WERI-Rb-1 (cell line): ENCODE measurements at regions not wholly inside any gene's neighbourhood (a gene's known extent, or its start where the extent isn't known, plus 50 kb on each side); places are given as distances from the start of the nearest gene placed in this dataset.
"Not testable (repeated sequence)": the region's sequence is repeated elsewhere in the genome, so short reads cannot be mapped to it uniquely, and the experiment has no call there.

Source experiments
- DNase-seq: peaks from one replicate; pipeline ENCODE4 v3.0.0-alpha.2; 2020
- H3K27ac ChIP-seq: fragments of 250-450 bp; sonication (Bioruptor Pico); 2 replicates; pipeline ENCODE4 v1.5.1; 2020; ENCODE audit warnings: mild to moderate bottlenecking, moderate library complexity
- H3K27me3 ChIP-seq: fragments of 250-450 bp; sonication (Bioruptor Pico); 2 replicates; pipeline ENCODE4 v1.5.1; 2021; ENCODE audit warnings: mild to moderate bottlenecking, low read depth, moderate library complexity; ENCODE audit not compliant: insufficient read depth, severe bottlenecking
- H3K36me3 ChIP-seq: fragments of 250-450 bp; sonication (Bioruptor Pico); 2 replicates; pipeline ENCODE4 v1.5.1; 2020; ENCODE audit warnings: mild to moderate bottlenecking, moderate library complexity
- H3K4me3 ChIP-seq: 2 replicates; pipeline ENCODE4 v1.5.1; 2011; ENCODE audit warnings: low read depth, mild to moderate bottlenecking, control low read depth, low read length
- H3K9me3 ChIP-seq: fragments of 250-450 bp; sonication (Bioruptor Pico); 2 replicates; pipeline ENCODE4 v1.5.1; 2021; ENCODE audit warnings: mild to moderate bottlenecking, moderate library complexity; ENCODE audit not compliant: severe bottlenecking
- CTCF ChIP-seq: IDR thresholded peaks from 2 replicates; pipeline ENCODE4 v1.5.1; 2011; ENCODE audit warnings: low read depth, mild to moderate bottlenecking, control low read depth, inconsistent platforms, low read length

- Histone ChIP-seq H3K9me3 (no peaks in the 10 kb centered on the region), H3K27me3 (peaks cover 8% of the 10 kb centered on the region), H3K36me3 (no peaks in the 10 kb centered on the region), H3K27ac (no peak overlapping the region), H3K4me3 (no peak overlapping the region)
- TF ChIP-seq CTCF, result no peak
- no peak for DNase-seq
These were observed 62.8 kb upstream of the NEIL3 start for GRCh38 chr4:177246641-177247584.

- no peak overlapping the region for H3K27ac ChIP-seq
- no peaks in the 10 kb centered on the region for H3K36me3 ChIP-seq
- DNase-seq, result peak; percentile 78
- no peak overlapping the region for H3K4me3 ChIP-seq
- no peaks in the 10 kb centered on the region for H3K9me3 ChIP-seq
- peaks cover 5% of the 10 kb centered on the region for H3K27me3 ChIP-seq
- TF ChIP-seq CTCF, result peak; percentile 99
These were observed 59.5 kb upstream of the NEIL3 start for GRCh38 chr4:177250056-177250696.

- H3K9me3 ChIP-seq, result no peaks in the 10 kb centered on the region
- no peak overlapping the region for H3K4me3 ChIP-seq
- no peak overlapping the region for H3K27ac ChIP-seq
- no peak for DNase-seq
- TF ChIP-seq CTCF, result no peak
- H3K27me3 ChIP-seq, result peaks cover 5% of the 10 kb centered on the region
- no peaks in the 10 kb centered on the region for H3K36me3 ChIP-seq
These were observed 58.4 kb upstream of the NEIL3 start for GRCh38 chr4:177251237-177251636.

- Histone ChIP-seq H3K9me3 (no peaks in the 10 kb centered on the region), H3K4me3 (no peak overlapping the region), H3K27ac (no peak overlapping the region), H3K27me3 (peaks cover 4% of the 10 kb centered on the region), H3K36me3 (no peaks in the 10 kb centered on the region)
- TF ChIP-seq CTCF, result no peak
- DNase-seq, result no peak
These were observed 54.3 kb upstream of the NEIL3 start for GRCh38 chr4:177255359-177255758.

- DNase-seq, result no peak
- Histone ChIP-seq H3K36me3 (no peaks in the 10 kb centered on the region), H3K27me3 (no peaks in the 10 kb centered on the region), H3K27ac (no peak overlapping the region), H3K4me3 (no peak overlapping the region), H3K9me3 (no peaks in the 10 kb centered on the region)
- TF ChIP-seq CTCF, result no peak
These were observed 52.7 kb upstream of the NEIL3 start for GRCh38 chr4:177256950-177257349.

DNA sequence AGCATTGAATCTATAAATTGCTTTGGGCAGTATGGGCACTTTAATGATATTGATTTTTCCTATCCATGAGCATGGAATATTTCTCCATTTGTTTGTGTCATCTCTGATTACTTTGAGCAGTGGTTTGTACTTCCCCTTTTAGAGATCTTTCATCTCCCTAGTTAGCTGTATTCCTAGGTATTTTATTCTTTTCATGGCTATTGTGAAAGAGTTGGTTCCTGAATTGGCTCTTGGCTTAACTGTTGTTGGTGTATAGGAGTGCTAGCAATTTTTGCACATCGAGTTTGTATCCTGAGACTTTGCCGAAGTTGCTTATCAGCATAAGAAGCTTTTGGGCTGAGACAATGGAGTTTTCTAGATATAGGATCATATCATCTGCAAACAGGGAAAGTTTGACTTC lies 50.2 kb upstream of the NEIL3 start:
- not testable (repeated sequence) for H3K27ac ChIP-seq, DNase-seq, H3K4me3 ChIP-seq, H3K9me3 ChIP-seq, H3K27me3 ChIP-seq, H3K36me3 ChIP-seq
